ENCODE measurements at regions not wholly inside any gene's neighbourhood (a gene's known extent, or its start where the extent isn't known, plus 50 kb on each side); places are given as distances from the start of the nearest gene placed in this dataset.

- H3K4me3 ChIP-seq (ENCODE audit: low read depth, low read length), result no peak overlapping the region
- no peak overlapping the region for H3K18ac ChIP-seq (ENCODE audit: low read length)
- H3K4me2 ChIP-seq (ENCODE audit: low read length), result no peak overlapping the region
- no peak overlapping the region for H2BK12ac ChIP-seq (ENCODE audit: low read length)
- no peak overlapping the region for H4K91ac ChIP-seq (ENCODE audit: low read depth, low read length)
- H3K27me3 ChIP-seq (ENCODE audit: insufficient read depth, low read length), result no peaks in the 10 kb centered on the region
- no peak overlapping the region for H3K27ac ChIP-seq (ENCODE audit: low read depth, low read length)
- H3K36me3 ChIP-seq (ENCODE audit: control insufficient read depth in 1 of 2, insufficient read depth in 2 of 2, low read length in 2 of 2), result no peaks in the 10 kb centered on the region
- H4K12ac ChIP-seq (ENCODE audit: low read depth, low read length), result no peak overlapping the region
- H4K8ac ChIP-seq (ENCODE audit: low read depth, low read length), result no peak overlapping the region
- no peak for DNase-seq
- H2AFZ ChIP-seq (ENCODE audit: insufficient read depth, low read length, poor library complexity), result no peak overlapping the region
- no peaks in the 10 kb centered on the region for H3K9me3 ChIP-seq (ENCODE audit: insufficient read depth, low read depth, low read length)
- no peak overlapping the region for H2AK5ac ChIP-seq (ENCODE audit: low read length)
- H2BK5ac ChIP-seq (ENCODE audit: low read depth, low read length, poor library complexity), result no peak overlapping the region
- H2BK120ac ChIP-seq (ENCODE audit: insufficient read depth, low read length, poor library complexity), result no peak overlapping the region
- no peak overlapping the region for H3K14ac ChIP-seq (ENCODE audit: low read length)
- H3K79me2 ChIP-seq (ENCODE audit: control insufficient read depth, insufficient read depth, low read length, poor library complexity), result no peaks in the 10 kb centered on the region
- H3K79me1 ChIP-seq (ENCODE audit: low read length), result no peaks in the 10 kb centered on the region
- H3K4ac ChIP-seq (ENCODE audit: low read depth, low read length), result no peak overlapping the region
- no peak overlapping the region for H3K9ac ChIP-seq (ENCODE audit: low read length)
- H3K23ac ChIP-seq (ENCODE audit: low read length), result no peak overlapping the region
- WGBS (ENCODE audit: extremely low coverage, insufficient coverage, insufficient read length), result no CpG with 5 or more reads among the region's 7 CpGs
- H3K4me1 ChIP-seq (ENCODE audit: control insufficient read depth in 1 of 2, insufficient read depth in 2 of 2, low read length in 2 of 2), result no peaks in the 10 kb centered on the region
Measured at GRCh38 chr18:22838639-22839277, 94.4 kb upstream of the RBBP8 start.

- WGBS (ENCODE audit: extremely low coverage, insufficient coverage, insufficient read length), result no CpG with 5 or more reads among the region's 2 CpGs
Measured at GRCh38 chr18:22839340-22839821, 93.7 kb upstream of the RBBP8 start.

GRCh38 chr18:22840606-22841144, 92.5 kb upstream of the RBBP8 start:
- no CpG with 5 or more reads among the region's 3 CpGs for WGBS (ENCODE audit: extremely low coverage, insufficient coverage, insufficient read length)
- no peak overlapping the region for H3K18ac ChIP-seq (ENCODE audit: low read length)
- no peak overlapping the region for H3K4me2 ChIP-seq (ENCODE audit: low read length)
- H3K14ac ChIP-seq (ENCODE audit: low read length), result no peak overlapping the region
- H3K27me3 ChIP-seq (ENCODE audit: insufficient read depth, low read length), result no peaks in the 10 kb centered on the region
- H2BK120ac ChIP-seq (ENCODE audit: insufficient read depth, low read length, poor library complexity), result no peak overlapping the region
- no peaks in the 10 kb centered on the region for H3K79me2 ChIP-seq (ENCODE audit: control insufficient read depth, insufficient read depth, low read length, poor library complexity)
- H2AFZ ChIP-seq (ENCODE audit: insufficient read depth, low read length, poor library complexity), result no peak overlapping the region
- H3K9me3 ChIP-seq (ENCODE audit: insufficient read depth, low read depth, low read length), result no peaks in the 10 kb centered on the region
- no peak for DNase-seq
- H2BK5ac ChIP-seq (ENCODE audit: low read depth, low read length, poor library complexity), result no peak overlapping the region
- no peak overlapping the region for H3K4ac ChIP-seq (ENCODE audit: low read depth, low read length)
- no peak overlapping the region for H4K91ac ChIP-seq (ENCODE audit: low read depth, low read length)
- H3K79me1 ChIP-seq (ENCODE audit: low read length), result no peaks in the 10 kb centered on the region
- no peak overlapping the region for H3K23ac ChIP-seq (ENCODE audit: low read length)
- no peak overlapping the region for H4K12ac ChIP-seq (ENCODE audit: low read depth, low read length)
- H3K27ac ChIP-seq (ENCODE audit: low read depth, low read length), result no peak overlapping the region
- no peak overlapping the region for H3K4me3 ChIP-seq (ENCODE audit: low read depth, low read length)
- no peak overlapping the region for H2BK12ac ChIP-seq (ENCODE audit: low read length)
- H2AK5ac ChIP-seq (ENCODE audit: low read length), result no peak overlapping the region
- H3K36me3 ChIP-seq (ENCODE audit: control insufficient read depth in 1 of 2, insufficient read depth in 2 of 2, low read length in 2 of 2), result no peaks in the 10 kb centered on the region
- H3K4me1 ChIP-seq (ENCODE audit: control insufficient read depth in 1 of 2, insufficient read depth in 2 of 2, low read length in 2 of 2), result no peaks in the 10 kb centered on the region
- H3K9ac ChIP-seq (ENCODE audit: low read length), result no peak overlapping the region
- H4K8ac ChIP-seq (ENCODE audit: low read depth, low read length), result no peak overlapping the region

More at GRCh38 chr18:22839340-22839821, 93.7 kb upstream of the RBBP8 start:
- Histone ChIP-seq H3K4me2 (ENCODE audit: low read length) (no peak overlapping the region), H3K36me3 (ENCODE audit: control insufficient read depth in 1 of 2, insufficient read depth in 2 of 2, low read length in 2 of 2) (no peaks in the 10 kb centered on the region), H3K27ac (ENCODE audit: low read depth, low read length) (no peak overlapping the region), H3K27me3 (ENCODE audit: insufficient read depth, low read length) (no peaks in the 10 kb centered on the region), H3K9me3 (ENCODE audit: insufficient read depth, low read depth, low read length) (no peaks in the 10 kb centered on the region), H2BK5ac (ENCODE audit: low read depth, low read length, poor library complexity) (no peak overlapping the region), H2AFZ (ENCODE audit: insufficient read depth, low read length, poor library complexity) (no peak overlapping the region), H3K79me1 (ENCODE audit: low read length) (no peaks in the 10 kb centered on the region), H3K4me3 (ENCODE audit: low read depth, low read length) (no peak overlapping the region), H2BK120ac (ENCODE audit: insufficient read depth, low read length, poor library complexity) (no peak overlapping the region), H3K79me2 (ENCODE audit: control insufficient read depth, insufficient read depth, low read length, poor library complexity) (no peaks in the 10 kb centered on the region), H3K4ac (ENCODE audit: low read depth, low read length) (no peak overlapping the region), H4K8ac (ENCODE audit: low read depth, low read length) (no peak overlapping the region), H3K4me1 (ENCODE audit: control insufficient read depth in 1 of 2, insufficient read depth in 2 of 2, low read length in 2 of 2) (no peaks in the 10 kb centered on the region), H2BK12ac (ENCODE audit: low read length) (no peak overlapping the region), H3K9ac (ENCODE audit: low read length) (no peak overlapping the region), H3K14ac (ENCODE audit: low read length) (no peak overlapping the region), H3K23ac (ENCODE audit: low read length) (no peak overlapping the region), H2AK5ac (ENCODE audit: low read length) (no peak overlapping the region), H4K91ac (ENCODE audit: low read depth, low read length) (no peak overlapping the region), H3K18ac (ENCODE audit: low read length) (no peak overlapping the region), H4K12ac (ENCODE audit: low read depth, low read length) (no peak overlapping the region)
- peak; percentile 37 to 75 for DNase-seq

GRCh38 chr18:22841840-22842239, 91.3 kb upstream of the RBBP8 start:
- Histone ChIP-seq H3K27me3 (ENCODE audit: insufficient read depth, low read length) (no peaks in the 10 kb centered on the region), H2BK120ac (ENCODE audit: insufficient read depth, low read length, poor library complexity) (no peak overlapping the region), H4K12ac (ENCODE audit: low read depth, low read length) (no peak overlapping the region), H2AK5ac (ENCODE audit: low read length) (no peak overlapping the region), H3K4me1 (ENCODE audit: control insufficient read depth in 1 of 2, insufficient read depth in 2 of 2, low read length in 2 of 2) (no peaks in the 10 kb centered on the region), H3K23ac (ENCODE audit: low read length) (no peak overlapping the region), H3K9ac (ENCODE audit: low read length) (no peak overlapping the region), H3K18ac (ENCODE audit: low read length) (no peak overlapping the region), H3K9me3 (ENCODE audit: insufficient read depth, low read depth, low read length) (no peaks in the 10 kb centered on the region), H2BK12ac (ENCODE audit: low read length) (no peak overlapping the region), H3K14ac (ENCODE audit: low read length) (no peak overlapping the region), H3K79me2 (ENCODE audit: control insufficient read depth, insufficient read depth, low read length, poor library complexity) (no peaks in the 10 kb centered on the region), H2BK5ac (ENCODE audit: low read depth, low read length, poor library complexity) (no peak overlapping the region), H3K79me1 (ENCODE audit: low read length) (no peaks in the 10 kb centered on the region), H2AFZ (ENCODE audit: insufficient read depth, low read length, poor library complexity) (no peak overlapping the region), H3K27ac (ENCODE audit: low read depth, low read length) (no peak overlapping the region), H3K36me3 (ENCODE audit: control insufficient read depth in 1 of 2, insufficient read depth in 2 of 2, low read length in 2 of 2) (no peaks in the 10 kb centered on the region), H3K4me2 (ENCODE audit: low read length) (no peak overlapping the region), H3K4me3 (ENCODE audit: low read depth, low read length) (no peak overlapping the region), H4K8ac (ENCODE audit: low read depth, low read length) (no peak overlapping the region), H3K4ac (ENCODE audit: low read depth, low read length) (no peak overlapping the region), H4K91ac (ENCODE audit: low read depth, low read length) (no peak overlapping the region)
- WGBS (ENCODE audit: extremely low coverage, insufficient coverage, insufficient read length), result no CpG with 5 or more reads among the region's 2 CpGs
- DNase-seq, result no peak

Data from trophoblast cell (in vitro differentiated cells and primary cell).